Transverse colon (tissue), 4 donors: ENCODE measurements at regions not wholly inside any gene's neighbourhood (a gene's known extent, or its start where the extent isn't known, plus 50 kb on each side); places are given as distances from the start of the nearest gene placed in this dataset.

Source experiments
- DNase-seq: peaks from one replicate; pipeline ENCODE4 v3.0.0-alpha.2; 2019
- H3K27ac ChIP-seq, 4 donors: fragments of 200-600 bp; sonication (generic); 2 replicates each; pipeline ENCODE4 v1.5.1; 2016 to 2018; ENCODE audit warnings: inconsistent platforms in 4 of 4
- H3K27me3 ChIP-seq: fragments of 200-600 bp; sonication (generic); 2 replicates; pipeline ENCODE4 v1.5.1; 2017; ENCODE audit warnings: inconsistent platforms
- H3K36me3 ChIP-seq, 4 donors: fragments of 200-600 bp; sonication (generic); 2 replicates each; pipeline ENCODE4 v1.5.1; 2017 to 2019; ENCODE audit warnings: inconsistent platforms in 4 of 4
- H3K4me1 ChIP-seq, 4 donors: fragments of 200-600 bp; sonication (generic); 2 replicates each; pipeline ENCODE4 v1.5.1; 2017 to 2020; ENCODE audit warnings: inconsistent platforms in 4 of 4
- H3K4me3 ChIP-seq, 4 donors: fragments of 200-600 bp; sonication (generic); 1 replicate in 1 of 4; 2 replicates in 3 of 4; pipeline versions ENCODE4 v1.5.1 to v1.6.1; 2017 to 2019; ENCODE audit warnings: inconsistent platforms in 4 of 4
- H3K9me3 ChIP-seq, 2 donors: fragments of 200-600 bp; sonication (generic); 2 replicates each; pipeline ENCODE4 v1.5.1; 2017 to 2019; ENCODE audit warnings: inconsistent platforms in 2 of 2
- EP300 ChIP-seq: sonication (generic); formaldehyde crosslinking; IDR thresholded peaks from one replicate; pipeline ENCODE4 v1.6.1; 2017; ENCODE audit warnings: antibody characterized with exemption, low read depth
- POLR2A ChIP-seq: fragments of 450-650 bp; IDR thresholded peaks from one replicate; pipeline ENCODE4 v1.6.1; 2016; ENCODE audit warnings: antibody characterized with exemption, mild to moderate bottlenecking, moderate library complexity
- POLR2AphosphoS5 ChIP-seq, 3 donors: sonication (generic); formaldehyde crosslinking; IDR thresholded peaks; one replicate each; pipeline ENCODE4 v1.6.1; 2016; ENCODE audit warnings: antibody characterized with exemption in 3 of 3
- WGBS, 2 donors: methylation state at CpG; one replicate each; pipeline ENCODE4 v1.1.5; 2018; ENCODE audit warnings: low coverage in 1 of 2; 5-methylcytosine and 5-hydroxymethylcytosine counted together
- in situ Hi-C, 4 donors: fragments of 200-750 bp; cut with MboI; loops; one replicate each; pipeline versions ENCODE4 v1.15.0 to v1.15.1; 2017; ENCODE audit warnings: low sequenced_read_pairs in 3 of 4, low pct_ligation_motif_present in 1 of 4, low pct_unique_long_range_greater_than_20kb in 1 of 4
- intact Hi-C: fragments of 100-400 bp; cut with DNase I; formaldehyde crosslinking; loops from one replicate; pipeline ENCODE4 v1.15.1; 2023; ENCODE audit warnings: low total_unique reads
- TF ChIP-seq, protein P1 (sequence below), 5 experiments: fragments of 200-600 bp in 3 of 5; fragments of 450-650 bp in 2 of 5; sonication (generic) in 3 of 5; IDR thresholded peaks; 1 replicate in 2 of 5; 2 replicates in 3 of 5; pipeline ENCODE4 v1.5.1; 2016 to 2017; ENCODE audit warnings: antibody characterized with exemption in 5 of 5, inconsistent platforms in 3 of 5, mild to moderate bottlenecking in 2 of 5, moderate library complexity in 1 of 5

DNA sequence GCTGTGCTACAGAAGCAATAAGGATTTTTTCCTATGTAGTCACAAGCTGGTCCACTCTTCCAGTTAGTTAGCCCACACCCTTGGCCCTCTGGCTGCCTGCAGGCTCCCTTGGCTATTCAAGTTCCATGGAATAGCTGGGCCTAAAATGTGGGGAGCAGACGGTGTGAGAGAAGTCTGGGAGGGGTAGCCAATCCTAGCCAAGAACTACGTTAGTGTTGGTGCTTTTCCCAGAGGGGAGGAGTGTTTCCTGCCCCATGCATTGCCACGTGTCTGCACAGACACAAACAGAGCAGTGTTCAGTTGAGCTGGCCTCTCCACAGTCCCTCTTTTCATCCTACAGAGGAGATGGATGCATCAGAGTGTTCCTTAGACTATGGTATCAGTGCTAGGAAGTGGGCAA, 59.0 kb upstream of the IPO9 start:
- 54% methylated on average over 3 of the region's 3 CpGs; no CpG with 5 or more reads in 1 of the 2 donors for WGBS, 2 donors
- no peaks in the 10 kb centered on the region for H3K36me3 ChIP-seq
- H3K9me3 ChIP-seq, result peaks cover 5% of the 10 kb centered on the region in 2 donors
- DNase-seq, result no peak
- H3K4me3 ChIP-seq, result no peak overlapping the region
- no peaks in the 10 kb centered on the region for H3K4me1 ChIP-seq
- H3K27me3 ChIP-seq, result no peaks in the 10 kb centered on the region
- in situ Hi-C loops, result no loop called here
- no peak for TF ChIP-seq POLR2A
- TF ChIP-seq POLR2AphosphoS5 (IDR thresholded peaks at IDR 0.05), result no peak
- TF ChIP-seq, protein P1, sequence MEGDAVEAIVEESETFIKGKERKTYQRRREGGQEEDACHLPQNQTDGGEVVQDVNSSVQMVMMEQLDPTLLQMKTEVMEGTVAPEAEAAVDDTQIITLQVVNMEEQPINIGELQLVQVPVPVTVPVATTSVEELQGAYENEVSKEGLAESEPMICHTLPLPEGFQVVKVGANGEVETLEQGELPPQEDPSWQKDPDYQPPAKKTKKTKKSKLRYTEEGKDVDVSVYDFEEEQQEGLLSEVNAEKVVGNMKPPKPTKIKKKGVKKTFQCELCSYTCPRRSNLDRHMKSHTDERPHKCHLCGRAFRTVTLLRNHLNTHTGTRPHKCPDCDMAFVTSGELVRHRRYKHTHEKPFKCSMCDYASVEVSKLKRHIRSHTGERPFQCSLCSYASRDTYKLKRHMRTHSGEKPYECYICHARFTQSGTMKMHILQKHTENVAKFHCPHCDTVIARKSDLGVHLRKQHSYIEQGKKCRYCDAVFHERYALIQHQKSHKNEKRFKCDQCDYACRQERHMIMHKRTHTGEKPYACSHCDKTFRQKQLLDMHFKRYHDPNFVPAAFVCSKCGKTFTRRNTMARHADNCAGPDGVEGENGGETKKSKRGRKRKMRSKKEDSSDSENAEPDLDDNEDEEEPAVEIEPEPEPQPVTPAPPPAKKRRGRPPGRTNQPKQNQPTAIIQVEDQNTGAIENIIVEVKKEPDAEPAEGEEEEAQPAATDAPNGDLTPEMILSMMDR (IDR thresholded peaks at IDR 0.05), result no peak
- H3K27ac ChIP-seq, result no peak overlapping the region
- intact Hi-C loops, result no loop called here

DNA sequence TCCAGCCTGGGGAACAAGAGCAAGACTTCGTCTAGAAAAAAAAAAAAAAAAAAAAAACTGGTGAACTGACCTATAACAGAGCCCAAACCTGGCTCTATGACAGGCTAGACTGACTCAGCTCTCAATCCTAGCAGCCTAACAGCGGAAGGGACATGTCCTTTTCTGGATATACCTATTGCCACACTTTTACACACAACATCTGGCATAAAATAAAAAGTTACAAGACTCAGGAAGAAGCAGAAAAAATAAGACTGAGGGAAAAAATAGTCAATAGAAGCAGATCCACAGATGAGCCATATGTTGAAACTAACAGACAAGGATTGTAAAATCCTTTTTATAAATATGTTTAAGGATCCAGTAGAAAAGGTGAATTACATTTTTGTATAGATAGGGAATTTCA, 57.5 kb upstream of the IPO9 start:
- intact Hi-C loops, result no loop called here
- Histone ChIP-seq H3K9me3 (peaks cover 5% of the 10 kb centered on the region in 2 donors), H3K36me3 (no peaks in the 10 kb centered on the region), H3K27ac (no peak overlapping the region), H3K4me3 (no peak overlapping the region), H3K27me3 (no peaks in the 10 kb centered on the region), H3K4me1 (no peaks in the 10 kb centered on the region)
- in situ Hi-C loops, result no loop called here
- TF ChIP-seq POLR2AphosphoS5 (IDR thresholded peaks at IDR 0.05), result no peak
- TF ChIP-seq, protein P1 (IDR thresholded peaks at IDR 0.05), result no peak
- TF ChIP-seq POLR2A, result no peak
- no peak for TF ChIP-seq EP300
- whole genome bisulfite sequencing, 2 donors, result 83 to 88% methylated on average over 1 to 2 of the region's 2 CpGs
- DNase-seq, result no peak

DNA sequence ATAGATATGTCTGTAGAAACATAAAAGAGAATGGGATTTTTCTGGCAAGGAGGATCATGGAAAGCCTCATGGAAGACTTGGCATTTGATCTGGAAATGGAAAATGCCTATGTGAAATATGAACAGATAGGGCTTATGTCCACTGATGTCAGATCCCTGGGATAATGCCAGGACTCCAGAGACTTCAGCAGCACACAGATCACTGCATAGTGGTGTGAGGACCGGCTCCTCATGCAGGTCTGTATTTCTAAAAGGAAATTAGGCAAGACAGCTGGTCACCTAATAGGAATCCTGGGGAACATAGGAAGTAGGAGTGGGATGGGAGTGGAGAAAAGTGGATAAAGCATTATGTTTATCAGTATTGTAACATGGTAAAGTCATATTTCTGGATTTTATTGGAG, 56.8 kb upstream of the IPO9 start:
- Histone ChIP-seq H3K36me3 (no peaks in the 10 kb centered on the region), H3K27ac (no peak overlapping the region), H3K4me3 (no peak overlapping the region), H3K4me1 (no peaks in the 10 kb centered on the region), H3K9me3 (peaks cover 5% of the 10 kb centered on the region in 2 donors), H3K27me3 (no peaks in the 10 kb centered on the region)
- intact Hi-C loops, result no loop called here
- no peak for TF ChIP-seq POLR2A
- TF ChIP-seq EP300, result no peak
- TF ChIP-seq, protein P1 (IDR thresholded peaks at IDR 0.05), result no peak
- TF ChIP-seq POLR2AphosphoS5 (IDR thresholded peaks at IDR 0.05), result no peak
- WGBS, 2 donors, result 94% methylated on average over 1 of the region's 1 CpG; no CpG with 5 or more reads in 1 of the 2 donors
- in situ Hi-C loops, result no loop called here
- no peak for DNase-seq

DNA sequence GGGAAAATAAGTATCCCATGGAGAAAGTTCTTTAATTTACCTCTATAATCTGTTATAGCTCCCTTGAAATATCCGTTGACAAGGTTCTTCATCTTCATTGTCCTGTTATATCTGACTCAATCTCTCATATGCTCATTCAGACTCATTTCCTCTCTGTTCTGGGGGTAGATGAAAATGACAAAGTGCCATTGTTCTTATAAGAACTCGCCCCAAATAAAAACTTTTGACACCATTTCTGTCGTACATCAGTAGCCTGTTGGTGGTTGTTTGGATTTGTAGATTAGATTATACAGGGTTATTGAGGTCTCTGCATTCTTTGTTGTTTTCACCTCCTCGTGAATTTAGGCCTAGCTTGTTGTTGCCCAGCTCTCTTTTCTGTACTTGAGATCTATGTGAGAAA, 55.2 kb upstream of the IPO9 start:
- no peak overlapping the region for H3K27ac ChIP-seq
- H3K27me3 ChIP-seq, result no peaks in the 10 kb centered on the region
- WGBS, 2 donors, result 69 to 77% methylated on average over 4 of the region's 4 CpGs
- DNase-seq, result no peak
- TF ChIP-seq POLR2A, result no peak
- no peak for TF ChIP-seq EP300
- TF ChIP-seq POLR2AphosphoS5 (IDR thresholded peaks at IDR 0.05), result no peak
- TF ChIP-seq, protein P1 (IDR thresholded peaks at IDR 0.05), result no peak
- no peak overlapping the region for H3K4me3 ChIP-seq
- H3K9me3 ChIP-seq, result peaks cover 5% of the 10 kb centered on the region in 2 donors
- no peaks in the 10 kb centered on the region for H3K36me3 ChIP-seq
- H3K4me1 ChIP-seq, result no peaks in the 10 kb centered on the region
- in situ Hi-C loops, result no loop called here
- intact Hi-C loops, result no loop called here
